Stomach smooth muscle (tissue), 2 donors: ENCODE measurements at regions not wholly inside any gene's neighbourhood (a gene's known extent, or its start where the extent isn't known, plus 50 kb on each side); places are given as distances from the start of the nearest gene placed in this dataset.

Experiments
- H3K27ac ChIP-seq: one replicate; pipeline ENCODE4 v1.7.0; 2013; ENCODE audit warnings: mild to moderate bottlenecking, low read length, inconsistent platforms
- H3K27me3 ChIP-seq, 2 donors: one replicate each; pipeline ENCODE4 v1.7.0; 2013; ENCODE audit warnings: low read length in 2 of 2; ENCODE audit not compliant: insufficient read depth in 2 of 2, control insufficient read depth in 1 of 2
- H3K36me3 ChIP-seq, 2 donors: one replicate each; pipeline ENCODE4 v1.7.0; 2013; ENCODE audit warnings: low read length in 2 of 2; ENCODE audit not compliant: control insufficient read depth in 2 of 2, insufficient read depth in 2 of 2
- H3K4me1 ChIP-seq: one replicate; pipeline ENCODE4 v1.7.0; 2013; ENCODE audit warnings: low read length; ENCODE audit not compliant: control insufficient read depth, insufficient read depth
- H3K4me3 ChIP-seq, 2 donors: one replicate each; pipeline ENCODE4 v1.7.0; 2013; ENCODE audit warnings: low read length in 2 of 2
- H3K9ac ChIP-seq, 2 donors: one replicate each; pipeline ENCODE4 v1.7.0; 2013; ENCODE audit warnings: low read length in 2 of 2, mild to moderate bottlenecking in 1 of 2
- H3K9me3 ChIP-seq, 2 donors: one replicate each; pipeline ENCODE4 v1.7.0; 2013; ENCODE audit warnings: low read length in 2 of 2; ENCODE audit not compliant: control insufficient read depth in 2 of 2
- donor health status: healthy.
- donor health status: Pancreatic carcinoma.

DNA sequence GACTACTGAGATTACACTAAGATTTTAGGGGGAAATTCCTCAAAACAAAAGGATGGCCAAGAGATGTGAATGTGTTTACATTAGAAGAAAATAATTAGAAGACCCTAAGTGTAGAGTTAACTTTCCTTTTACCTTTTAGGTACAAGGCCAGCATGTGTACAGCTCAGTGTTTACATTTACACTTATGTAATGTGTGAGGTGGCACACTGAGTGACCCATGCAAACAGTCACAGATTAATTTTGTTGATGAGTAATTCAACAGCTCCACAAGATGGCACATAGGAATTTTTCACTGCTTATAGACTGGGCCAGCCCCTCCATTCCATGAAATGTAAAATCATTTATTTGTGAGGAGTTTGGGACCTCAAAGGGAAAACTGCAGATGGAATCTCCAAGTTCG lies 90.1 kb upstream of the SLC12A2 start:
- no peak overlapping the region for H3K27ac ChIP-seq
- no peaks in the 10 kb centered on the region for H3K27me3 ChIP-seq
- no peaks in the 10 kb centered on the region for H3K36me3 ChIP-seq
- H3K4me1 ChIP-seq, result no peaks in the 10 kb centered on the region
- no peaks in the 10 kb centered on the region for H3K9me3 ChIP-seq
- H3K4me3 ChIP-seq, result no peak overlapping the region
- no peak overlapping the region for H3K9ac ChIP-seq

- Histone ChIP-seq H3K4me3 (no peak overlapping the region), H3K4me1 (no peaks in the 10 kb centered on the region), H3K27ac (no peak overlapping the region), H3K36me3 (no peaks in the 10 kb centered on the region), H3K9ac (no peak overlapping the region), H3K27me3 (no peaks in the 10 kb centered on the region), H3K9me3 (no peaks in the 10 kb centered on the region)
Measured at GRCh38 chr5:127994087-127994660, 89.4 kb upstream of the SLC12A2 start.

DNA sequence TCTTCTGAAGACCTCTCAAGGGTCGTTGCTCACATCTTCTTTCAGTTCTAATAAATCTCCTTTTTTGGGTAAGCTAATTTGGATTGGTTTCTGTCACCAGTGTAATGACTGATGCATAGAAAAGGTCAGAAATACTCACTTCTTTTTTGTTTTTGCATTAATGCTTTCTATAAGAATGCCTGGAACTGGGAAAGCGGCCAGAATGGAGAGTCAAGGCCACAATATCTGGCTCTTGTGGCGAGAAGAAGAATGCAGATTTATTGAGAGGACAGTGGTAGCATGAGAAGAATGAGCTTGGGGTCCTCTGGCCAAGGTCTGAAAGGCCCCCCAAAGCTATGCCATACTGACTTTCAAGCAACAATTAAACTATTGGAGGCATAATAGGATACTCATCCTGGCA lies 88.0 kb upstream of the SLC12A2 start:
- Histone ChIP-seq H3K9ac (no peak overlapping the region), H3K27ac (no peak overlapping the region), H3K9me3 (no peaks in the 10 kb centered on the region), H3K36me3 (no peaks in the 10 kb centered on the region), H3K4me3 (no peak overlapping the region), H3K4me1 (no peaks in the 10 kb centered on the region), H3K27me3 (no peaks in the 10 kb centered on the region)

- no peak overlapping the region for H3K9ac ChIP-seq
- H3K36me3 ChIP-seq, result no peaks in the 10 kb centered on the region
- H3K27me3 ChIP-seq, result no peaks in the 10 kb centered on the region
- H3K9me3 ChIP-seq, result no peaks in the 10 kb centered on the region
- H3K27ac ChIP-seq, result no peak overlapping the region
- H3K4me3 ChIP-seq, result peak overlapping the region; percentile 47 to 55
- H3K4me1 ChIP-seq, result no peaks in the 10 kb centered on the region
Measured at GRCh38 chr5:127997201-127997704, 86.3 kb upstream of the SLC12A2 start.

- Histone ChIP-seq H3K9ac (no peak overlapping the region), H3K36me3 (no peaks in the 10 kb centered on the region)
Measured at GRCh38 chr5:127998950-127999615, 84.5 kb upstream of the SLC12A2 start.

DNA sequence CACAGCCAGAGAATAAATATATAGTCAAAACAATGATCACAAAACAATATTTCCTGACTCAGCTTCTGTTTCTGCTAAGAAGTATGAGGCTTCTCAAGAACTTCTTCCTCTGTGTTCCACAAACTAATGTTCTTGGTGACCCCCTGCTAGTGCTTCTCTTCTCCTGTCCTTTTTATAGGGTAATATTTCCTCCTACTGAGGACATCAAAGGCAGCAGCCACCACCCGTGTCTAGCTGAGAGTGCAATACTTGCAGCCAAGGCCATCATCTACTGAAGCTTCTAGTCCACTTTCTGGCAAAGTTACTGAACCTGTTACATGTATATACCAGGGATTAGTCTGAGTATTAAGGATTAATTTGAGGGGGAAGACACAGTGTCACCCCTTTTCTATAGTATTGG lies 83.7 kb upstream of the SLC12A2 start:
- no peaks in the 10 kb centered on the region for H3K4me1 ChIP-seq
- H3K9ac ChIP-seq, result no peak overlapping the region
- H3K27me3 ChIP-seq, result no peaks in the 10 kb centered on the region
- no peaks in the 10 kb centered on the region for H3K9me3 ChIP-seq
- no peak overlapping the region for H3K4me3 ChIP-seq
- no peaks in the 10 kb centered on the region for H3K36me3 ChIP-seq
- no peak overlapping the region for H3K27ac ChIP-seq

More at GRCh38 chr5:127998950-127999615, 84.5 kb upstream of the SLC12A2 start:
- Histone ChIP-seq H3K27me3 (no peaks in the 10 kb centered on the region), H3K9me3 (no peaks in the 10 kb centered on the region), H3K4me1 (no peaks in the 10 kb centered on the region), H3K27ac (no peak overlapping the region), H3K4me3 (no peak overlapping the region)

- H3K9ac ChIP-seq, result no peak overlapping the region
- no peaks in the 10 kb centered on the region for H3K27me3 ChIP-seq
- no peak overlapping the region for H3K4me3 ChIP-seq
- H3K4me1 ChIP-seq, result no peaks in the 10 kb centered on the region
- H3K27ac ChIP-seq, result no peak overlapping the region
- no peaks in the 10 kb centered on the region for H3K36me3 ChIP-seq
- no peaks in the 10 kb centered on the region for H3K9me3 ChIP-seq
Measured at GRCh38 chr5:128002425-128002824, 81.1 kb upstream of the SLC12A2 start.

- no peaks in the 10 kb centered on the region for H3K36me3 ChIP-seq
- H3K9ac ChIP-seq, result no peak overlapping the region
- no peaks in the 10 kb centered on the region for H3K27me3 ChIP-seq
- no peaks in the 10 kb centered on the region for H3K9me3 ChIP-seq
- no peak overlapping the region for H3K4me3 ChIP-seq
- no peak overlapping the region for H3K27ac ChIP-seq
- H3K4me1 ChIP-seq, result no peaks in the 10 kb centered on the region
Measured at GRCh38 chr5:128007939-128008338, 75.6 kb upstream of the SLC12A2 start.

DNA sequence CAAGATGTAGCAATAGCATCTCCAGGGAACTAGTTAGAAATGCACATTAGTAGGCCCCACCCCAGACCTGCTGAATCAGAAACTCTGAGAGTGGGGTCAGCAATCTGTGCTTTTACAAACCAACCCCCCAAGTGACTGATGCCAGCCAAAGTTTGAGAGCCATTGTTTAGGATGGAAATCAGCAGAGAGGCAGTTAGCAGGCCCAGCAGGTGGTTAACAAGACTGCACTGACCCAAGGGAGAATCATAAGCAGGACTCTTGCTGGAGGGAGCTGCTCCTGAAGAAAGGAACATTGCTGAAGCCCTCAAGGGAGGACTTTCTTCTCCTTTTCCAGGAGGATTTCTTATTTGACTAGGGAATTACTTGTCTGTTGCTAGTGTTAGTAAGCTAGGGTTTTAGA lies 74.2 kb upstream of the SLC12A2 start:
- Histone ChIP-seq H3K27me3 (no peaks in the 10 kb centered on the region), H3K9me3 (no peaks in the 10 kb centered on the region), H3K27ac (no peak overlapping the region), H3K9ac (no peak overlapping the region), H3K36me3 (no peaks in the 10 kb centered on the region), H3K4me1 (no peaks in the 10 kb centered on the region), H3K4me3 (no peak overlapping the region)

DNA sequence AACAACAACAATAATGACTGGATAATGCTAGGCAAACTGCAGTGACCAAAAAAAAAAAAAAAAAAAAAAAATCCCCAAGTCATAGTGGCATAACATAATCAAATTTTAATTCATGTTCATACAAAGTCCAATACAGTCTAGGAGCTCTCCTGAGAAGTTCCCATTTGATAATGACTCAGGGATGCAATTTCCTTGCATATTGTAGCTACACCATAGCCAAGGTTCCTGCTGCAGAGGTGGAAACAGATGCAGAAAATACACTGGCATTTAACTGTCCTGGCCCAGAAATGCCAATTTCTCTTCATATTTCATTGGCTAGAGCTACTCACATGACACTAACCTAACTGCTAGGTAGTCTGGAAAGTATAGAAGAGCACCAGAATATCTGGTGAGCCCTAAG lies 72.2 kb upstream of the SLC12A2 start:
- no peak overlapping the region for H3K27ac ChIP-seq
- H3K9me3 ChIP-seq, result no peaks in the 10 kb centered on the region
- H3K9ac ChIP-seq, result no peak overlapping the region
- H3K36me3 ChIP-seq, result no peaks in the 10 kb centered on the region
- no peaks in the 10 kb centered on the region for H3K4me1 ChIP-seq
- no peak overlapping the region for H3K4me3 ChIP-seq
- no peaks in the 10 kb centered on the region for H3K27me3 ChIP-seq

- Histone ChIP-seq H3K27ac (no peak overlapping the region), H3K4me3 (no peak overlapping the region), H3K9ac (no peak overlapping the region), H3K4me1 (no peaks in the 10 kb centered on the region), H3K36me3 (no peaks in the 10 kb centered on the region), H3K9me3 (no peaks in the 10 kb centered on the region), H3K27me3 (no peaks in the 10 kb centered on the region)
Measured at GRCh38 chr5:128014578-128014977, 69.0 kb upstream of the SLC12A2 start.
